GM19025 (cell line): ENCODE measurements at regions not wholly inside any gene's neighbourhood (a gene's known extent, or its start where the extent isn't known, plus 50 kb on each side); places are given as distances from the start of the nearest gene placed in this dataset.
"Not testable (repeated sequence)": the region's sequence is repeated elsewhere in the genome, so short reads cannot be mapped to it uniquely, and the experiment has no call there.

Source experiments
- ATAC-seq: cut with Tn5 transposase; IDR thresholded peaks from one replicate; pipeline ENCODE4 v1.9.1; 2021; ENCODE audit warnings: mild to moderate bottlenecking, low read depth, moderate library complexity; ENCODE audit not compliant: unreplicated experiment

- ATAC-seq = no peak
Observed at GRCh38 chr1:31510853-31511789, 65.2 kb upstream of the TINAGL1 start.

- no peak for ATAC-seq
Observed at GRCh38 chr1:31511848-31512615, 64.3 kb upstream of the TINAGL1 start.

- no peak for ATAC-seq
Observed at GRCh38 chr1:31514117-31514516, 62.2 kb upstream of the TINAGL1 start.

GRCh38 chr1:31515056-31515775 is 61.1 kb upstream of the TINAGL1 start:
- ATAC-seq = no peak

- no peak for ATAC-seq
Observed at GRCh38 chr1:31515936-31516335, 60.4 kb upstream of the TINAGL1 start.

- no peak for ATAC-seq
Observed at GRCh38 chr1:31517301-31517700, 59.0 kb upstream of the TINAGL1 start.

- not testable (repeated sequence) for ATAC-seq
Observed at GRCh38 chr1:31517986-31518385, 58.3 kb upstream of the TINAGL1 start.

- no peak for ATAC-seq
Observed at GRCh38 chr1:31521761-31522555, 54.4 kb upstream of the TINAGL1 start.

GRCh38 chr1:31522556-31522845 is 53.8 kb upstream of the TINAGL1 start:
- no peak for ATAC-seq

- no peak for ATAC-seq
Observed at GRCh38 chr1:31523012-31523411, 53.3 kb upstream of the TINAGL1 start.

- ATAC-seq = no peak
Observed at GRCh38 chr1:31523769-31524168, 52.5 kb upstream of the TINAGL1 start.

- ATAC-seq = no peak
Observed at GRCh38 chr1:31524186-31524901, 52.0 kb upstream of the TINAGL1 start.
